H1 (cell line): ENCODE measurements at regions not wholly inside any gene's neighbourhood (a gene's known extent, or its start where the extent isn't known, plus 50 kb on each side); places are given as distances from the start of the nearest gene placed in this dataset.

ENCODE experiments used
- CTCF ChIA-PET: fragments of 300-600 bp; sonication (Branson Sonifier 250); formaldehyde crosslinking; loops from one replicate; lab custom pipeline; 2021; ENCODE audit not compliant: partially characterized antibody; lab: Charles Lee
- POLR2A ChIA-PET: fragments of 300-600 bp; sonication (Branson Sonifier 250); formaldehyde crosslinking; loops from one replicate; lab custom pipeline; 2021; ENCODE audit warnings: inconsistent platforms; ENCODE audit not compliant: partially characterized antibody; lab: Charles Lee
- DNase-seq, 2 experiments: peaks; one replicate each; pipeline versions ENCODE4 v3.0.0 to v3.0.0-alpha.2; 2010 to 2022; ENCODE audit warnings: low spot score in 2 of 2, low read depth in 1 of 2, mixed read lengths in 1 of 2
- FAIRE-seq: peaks from 2 replicates; lab custom pipeline; 2011; peaks lifted over from hg19 to GRCh38; lab: Jason Lieb, UNC
- H2AFZ ChIP-seq: 2 replicates; pipeline ENCODE4 v1.8.1; 2012; ENCODE audit warnings: low read length, inconsistent platforms
- H2AK5ac ChIP-seq: 2 replicates; pipeline ENCODE4 v1.6.1; 2013; ENCODE audit warnings: low read depth, low read length
- H2BK120ac ChIP-seq: replicated peaks from 2 replicates; pipeline ENCODE3; 2013; ENCODE audit warnings: low read depth, low read length, inconsistent platforms
- H2BK12ac ChIP-seq: 2 replicates; pipeline ENCODE4 v1.6.1; 2013; ENCODE audit warnings: low read depth, low read length
- H2BK15ac ChIP-seq: 2 replicates; pipeline ENCODE4 v1.6.1; 2013; ENCODE audit warnings: low read length
- H2BK20ac ChIP-seq: 2 replicates; pipeline ENCODE4 v1.6.1; 2013; ENCODE audit warnings: low read length
- H2BK5ac ChIP-seq: 2 replicates; pipeline ENCODE4 v1.6.1; 2013; ENCODE audit warnings: low read depth, low read length
- H3K14ac ChIP-seq: 2 replicates; pipeline ENCODE4 v1.6.1; 2013; ENCODE audit warnings: inconsistent platforms; ENCODE audit not compliant: insufficient read length
- H3K18ac ChIP-seq: 2 replicates; pipeline ENCODE4 v1.6.1; 2013; ENCODE audit warnings: low read length; ENCODE audit errors: extremely low read depth
- H3K23ac ChIP-seq: 2 replicates; pipeline ENCODE4 v1.6.1; 2013; ENCODE audit warnings: inconsistent platforms; ENCODE audit not compliant: insufficient read length
- H3K23me2 ChIP-seq: 2 replicates; pipeline ENCODE4 v1.6.1; 2013; ENCODE audit warnings: low read depth, low read length
- H3K27ac ChIP-seq: 2 replicates; pipeline ENCODE4 v1.6.1; 2011; ENCODE audit warnings: low read depth, low read length, inconsistent platforms
- H3K27me3 ChIP-seq, 4 experiments: replicated peaks in 1 of 4; 1 replicate in 1 of 4; 2 replicates in 3 of 4; pipeline versions ENCODE4 v1.6.1 to v1.8.1; 2011 to 2013; ENCODE audit warnings: low read length in 3 of 4, mild to moderate bottlenecking in 3 of 4, inconsistent platforms in 2 of 4, mixed read lengths in 2 of 4, moderate library complexity in 1 of 4; ENCODE audit not compliant: control insufficient read depth in 3 of 4, insufficient read depth in 3 of 4; ENCODE audit errors: extremely low read depth in 1 of 4
- H3K36me3 ChIP-seq, 4 experiments: 2 replicates each; pipeline versions ENCODE4 v1.6.1 to v1.8.1; 2011 to 2013; ENCODE audit warnings: mild to moderate bottlenecking in 4 of 4, low read length in 3 of 4, moderate library complexity in 2 of 4, control low read depth in 1 of 4, inconsistent platforms in 1 of 4; ENCODE audit not compliant: insufficient read depth in 4 of 4, control insufficient read depth in 2 of 4
- H3K4ac ChIP-seq: replicated peaks from 2 replicates; pipeline ENCODE3; 2013; ENCODE audit warnings: low read length, low read depth, mixed read lengths, inconsistent platforms; ENCODE audit not compliant: insufficient read length
- H3K4me1 ChIP-seq, 4 experiments: replicated peaks in 1 of 4; 1 replicate in 1 of 4; 2 replicates in 3 of 4; pipeline versions ENCODE4 v1.6.1 to v1.8.1; 2011 to 2013; ENCODE audit warnings: low read length in 3 of 4, inconsistent platforms in 2 of 4, mixed read lengths in 1 of 4; ENCODE audit not compliant: insufficient read depth in 4 of 4, control insufficient read depth in 3 of 4
- H3K4me2 ChIP-seq, 2 experiments: 2 replicates each; pipeline versions ENCODE4 v1.6.1 to v1.8.1; 2011 to 2013; ENCODE audit warnings: low read depth in 2 of 2, low read length in 2 of 2, control low read depth in 1 of 2, inconsistent platforms in 1 of 2, mild to moderate bottlenecking in 1 of 2; ENCODE audit not compliant: insufficient read depth in 1 of 2
- H3K4me3 ChIP-seq, 4 experiments: fragments of 200-600, 300-600 bp in 1 of 4; sonication (generic), shearing (Covaris generic), sonication (Bioruptor Twin) in 1 of 4; 2 replicates each; pipeline versions ENCODE4 v1.5.1 to v1.8.1; 2011 to 2016; ENCODE audit warnings: low read length in 4 of 4, low read depth in 3 of 4, control low read depth in 2 of 4, inconsistent platforms in 2 of 4, mild to moderate bottlenecking in 2 of 4, mixed read lengths in 1 of 4, moderate library complexity in 1 of 4; ENCODE audit not compliant: insufficient read depth in 2 of 4; ENCODE audit errors: extremely low read depth in 1 of 4
- H3K56ac ChIP-seq: replicated peaks from 2 replicates; pipeline ENCODE3; 2013; ENCODE audit warnings: low read depth, mild to moderate bottlenecking, mixed read lengths, low read length, inconsistent platforms; ENCODE audit not compliant: insufficient read length
- H3K79me1 ChIP-seq: 2 replicates; pipeline ENCODE4 v1.6.1; 2013; ENCODE audit warnings: low read depth, low read length, control low read depth
- H3K79me2 ChIP-seq, 2 experiments: 2 replicates each; pipeline versions ENCODE4 v1.6.1 to v1.8.1; 2012 to 2013; ENCODE audit warnings: low read length in 2 of 2, mild to moderate bottlenecking in 2 of 2, inconsistent platforms in 1 of 2; ENCODE audit not compliant: insufficient read depth in 2 of 2, control insufficient read depth in 1 of 2
- H3K9ac ChIP-seq, 4 experiments: replicated peaks in 1 of 4; 1 replicate in 1 of 4; 2 replicates in 3 of 4; pipeline versions ENCODE4 v1.6.1 to v1.8.1; 2011 to 2013; ENCODE audit warnings: low read depth in 3 of 4, low read length in 3 of 4, control low read depth in 2 of 4, mild to moderate bottlenecking in 2 of 4, moderate library complexity in 2 of 4, inconsistent platforms in 1 of 4; ENCODE audit errors: extremely low read depth in 1 of 4
- H3K9me3 ChIP-seq, 2 experiments: 2 replicates each; pipeline versions ENCODE4 v1.6.1 to v1.8.1; 2012 to 2013; ENCODE audit warnings: mild to moderate bottlenecking in 2 of 2, moderate library complexity in 2 of 2, control low read depth in 1 of 2, inconsistent platforms in 1 of 2, low read depth in 1 of 2, low read length in 1 of 2, mixed read lengths in 1 of 2; ENCODE audit not compliant: insufficient read depth in 2 of 2
- H4K20me1 ChIP-seq, 2 experiments: replicated peaks in 1 of 2; 2 replicates each; pipeline versions ENCODE3 to v1.8.1; 2011 to 2013; ENCODE audit warnings: inconsistent platforms in 2 of 2, low read length in 2 of 2, mild to moderate bottlenecking in 1 of 2; ENCODE audit not compliant: insufficient read depth in 2 of 2, control insufficient read depth in 1 of 2
- H4K5ac ChIP-seq: 2 replicates; pipeline ENCODE4 v1.6.1; 2013; ENCODE audit warnings: low read length, low read depth, mixed read lengths, inconsistent platforms; ENCODE audit not compliant: insufficient read length
- H4K8ac ChIP-seq: 2 replicates; pipeline ENCODE4 v1.8.0; 2013; ENCODE audit warnings: mild to moderate bottlenecking, moderate library complexity, low read length, inconsistent platforms; ENCODE audit not compliant: insufficient read depth; ENCODE audit errors: extremely low read depth
- H4K91ac ChIP-seq: replicated peaks from 2 replicates; pipeline ENCODE3; 2013; ENCODE audit warnings: low read length, mixed read lengths, inconsistent platforms; ENCODE audit not compliant: insufficient read length
- CHD2 ChIP-seq: IDR thresholded peaks from 2 replicates; pipeline ENCODE4 v1.6.1; 2012; ENCODE audit warnings: low read length, improper control_type of control experiment
- YY1 ChIP-seq: IDR thresholded peaks from 2 replicates; pipeline ENCODE4 v1.6.1; 2011; ENCODE audit warnings: low read depth, mild to moderate bottlenecking, low read length
- WGBS, 2 experiments: shearing (Covaris generic) in 1 of 2; methylation state at CpG; one replicate each; pipeline versions ENCODE4 v1.1.6 to v1.1.7; 2013 to 2015; ENCODE audit warnings: low lambda C conversion rate in 2 of 2, mixed read lengths in 2 of 2, inconsistent platforms in 1 of 2, low coverage in 1 of 2, missing lambda C conversion rate in 1 of 2; ENCODE audit not compliant: insufficient replicate concordance in 2 of 2, insufficient coverage in 1 of 2, insufficient read length in 1 of 2; ENCODE audit errors: extremely low coverage in 1 of 2, missing lambda C conversion rate in 1 of 2; 5-methylcytosine and 5-hydroxymethylcytosine counted together

- Histone ChIP-seq H3K4me2 (no peak overlapping the region), H2BK20ac (no peak overlapping the region), H4K91ac (no peak overlapping the region), H3K79me1 (no peaks in the 10 kb centered on the region), H2BK12ac (no peak overlapping the region), H2BK5ac (no peak overlapping the region), H4K8ac (no peak overlapping the region), H3K14ac (no peak overlapping the region), H3K27me3 (no peaks in the 10 kb centered on the region), H2AFZ (no peak overlapping the region), H3K23me2 (no peaks in the 10 kb centered on the region; the same call in 1 of the 2 replicates), H2BK15ac (no peak overlapping the region), H4K5ac (no peak overlapping the region), H2AK5ac (no peak overlapping the region), H3K18ac (no peak overlapping the region), H3K4me3 (no peak overlapping the region), H3K9ac (no peak overlapping the region), H3K36me3 (no peaks in the 10 kb centered on the region), H4K20me1 (no peaks in the 10 kb centered on the region), H3K9me3 (no peaks in the 10 kb centered on the region), H2BK120ac (no peak overlapping the region), H3K23ac (no peak overlapping the region), H3K27ac (no peak overlapping the region), H3K79me2 (no peaks in the 10 kb centered on the region), H3K4me1 (peaks cover 1 to 29% (median 18%) of the 10 kb centered on the region in 4 experiments; a peak in 5 of 7 replicates), H3K4ac (no peak overlapping the region), H3K56ac (no peak overlapping the region)
- ChIA-PET CTCF (interaction anchor here (0.6 to 1.6 kb wide), 6 partner anchors 9 to 659 kb away, joined by 3 to 5 read pairs (median 3); no protein-coding TSS in a partner anchor), POLR2A (no interaction called here)
- no peak for DNase-seq
- peak; percentile 62 for FAIRE-seq
- 90% methylated on average over 3 of the region's 3 CpGs; no CpG with 5 or more reads in 1 of the 2 experiments for WGBS, 2 experiments
- no peak for TF ChIP-seq YY1
- TF ChIP-seq CHD2, result no peak
Observed at GRCh38 chr5:116655431-116655830, 80.8 kb upstream of the SEMA6A start.
